ENCODE measurements at regions not wholly inside any gene's neighbourhood (a gene's known extent, or its start where the extent isn't known, plus 50 kb on each side); places are given as distances from the start of the nearest gene placed in this dataset.
"Not testable (repeated sequence)": the region's sequence is repeated elsewhere in the genome, so short reads cannot be mapped to it uniquely, and the experiment has no call there.

DNA sequence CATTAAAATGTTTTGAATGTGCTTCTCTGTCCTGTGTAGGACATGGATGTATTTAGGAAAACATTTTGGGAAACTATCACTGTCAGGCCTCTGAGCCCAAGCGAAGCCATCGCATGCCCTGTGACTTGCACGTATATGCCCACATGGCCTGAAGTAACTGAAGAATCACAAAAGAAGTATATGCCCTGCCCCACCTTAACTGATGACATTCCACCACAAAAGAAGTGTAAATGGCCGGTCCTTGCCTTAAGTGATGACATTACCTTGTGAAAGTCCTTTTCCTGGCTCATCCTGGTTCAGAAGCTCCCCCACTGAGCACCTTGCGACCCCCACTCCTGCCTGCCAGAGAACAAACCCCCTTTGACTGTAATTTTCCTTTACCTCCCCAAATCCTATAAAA, 191.1 kb upstream of the MEIS1 start:
- not testable (repeated sequence) for TF ChIP-seq CTCF, POLR2A (IDR thresholded peaks at IDR 0.05)
